HepG2 (cell line): ENCODE measurements at regions not wholly inside any gene's neighbourhood (a gene's known extent, or its start where the extent isn't known, plus 50 kb on each side); places are given as distances from the start of the nearest gene placed in this dataset.

Experiments used
- CAMTA2 ChIP-seq: sonication (generic); formaldehyde crosslinking; IDR thresholded peaks from 2 replicates; pipeline ENCODE4 v1.4.0; 2020; ENCODE audit warnings: mild to moderate bottlenecking, missing genetic modification reagents, borderline replicate concordance
- KLF9 ChIP-seq: IDR thresholded peaks from 2 replicates; pipeline ENCODE4 v1.6.1; 2016; ENCODE audit warnings: low read depth
- PHF8 ChIP-seq: sonication (generic); formaldehyde crosslinking; IDR thresholded peaks from 2 replicates; pipeline ENCODE4 v1.5.0; 2020; ENCODE audit warnings: missing genetic modification reagents
- ZBTB20 ChIP-seq: sonication (generic); formaldehyde crosslinking; IDR thresholded peaks from 2 replicates; pipeline ENCODE4 v1.8.1; 2023; ENCODE audit warnings: missing genetic modification reagents, low read depth, mild to moderate bottlenecking, borderline replicate concordance
- ZNF468 ChIP-seq: sonication (generic); formaldehyde crosslinking; IDR thresholded peaks from 2 replicates; pipeline ENCODE4 v1.8.0; 2022; ENCODE audit warnings: mild to moderate bottlenecking, moderate library complexity, missing genetic modification reagents

DNA sequence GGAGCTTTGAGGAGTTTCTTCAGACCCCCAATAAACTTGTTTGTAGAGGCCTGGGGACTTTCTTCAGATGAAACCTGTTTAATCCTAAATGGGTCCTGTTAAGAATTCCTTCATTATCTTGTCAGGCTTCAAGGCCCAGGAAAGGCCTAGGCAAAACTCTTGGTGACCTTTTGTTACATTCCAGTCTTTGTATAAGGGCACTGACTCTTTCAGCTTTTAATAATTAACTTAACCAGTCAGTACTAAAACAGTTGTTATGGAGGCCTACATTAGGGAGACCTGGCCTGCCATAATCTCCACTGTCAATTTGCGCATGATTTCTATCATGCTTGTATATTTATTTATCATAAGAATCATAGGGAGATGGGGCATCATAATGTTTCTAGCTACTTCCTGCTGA is 110.2 kb downstream of the FCRL5 start:
- TF ChIP-seq CAMTA2 (CRISPR knock-in tag) (no peak), ZNF468 (CRISPR knock-in tag) (no peak), PHF8 (CRISPR knock-in tag) (no peak), ZBTB20 (CRISPR knock-in tag) (no peak), KLF9 (no peak)
